ENCODE measurements at regions not wholly inside any gene's neighbourhood (a gene's known extent, or its start where the extent isn't known, plus 50 kb on each side); places are given as distances from the start of the nearest gene placed in this dataset.
A peak's percentile ranks its signal among the peaks of the same experiment; 100 is the strongest.

DNA sequence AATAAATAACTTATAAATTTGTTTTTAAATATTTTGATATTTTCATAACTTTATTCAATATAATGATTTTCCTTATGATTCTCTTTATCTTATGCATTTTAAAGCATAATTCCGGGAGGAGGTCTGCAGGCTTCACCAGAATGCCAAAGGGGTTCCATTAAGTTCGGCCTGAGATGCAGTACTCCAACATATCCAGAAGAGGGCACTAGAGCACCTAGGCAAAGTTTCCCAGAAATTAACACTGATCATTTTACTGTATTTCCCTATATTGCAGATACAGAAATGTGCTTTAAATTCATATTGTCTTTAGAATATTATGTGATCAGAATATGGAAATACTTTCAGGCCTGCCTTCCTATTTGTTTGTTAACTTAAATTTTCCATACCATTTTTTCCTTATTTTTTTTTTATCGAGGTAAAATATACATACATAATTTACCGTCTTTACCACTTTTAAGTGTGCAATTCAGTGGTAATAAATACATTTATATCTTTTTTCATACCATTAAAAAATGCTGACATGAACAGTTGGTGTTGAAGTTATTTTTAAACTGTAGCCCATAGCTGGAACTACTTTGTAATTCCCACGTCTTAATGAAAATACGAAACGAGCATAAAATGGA lies 58.9 kb upstream of the TM9SF2 start:
- H3K4me1 ChIP-seq (ENCODE audit: control insufficient read depth, low read length): peaks cover 5% of the 10 kb centered on the region; the same call in 1 of the 2 replicates
- H3K9me3 ChIP-seq (ENCODE audit: control insufficient read depth, insufficient read depth, low read length): no peaks in the 10 kb centered on the region
- no peak overlapping the region for H3K4me3 ChIP-seq (ENCODE audit: low read length)
- H3K9me2 ChIP-seq (replicated peaks; ENCODE audit: control insufficient read depth, low read length): no peaks in the 10 kb centered on the region
- no peaks in the 10 kb centered on the region for H4K20me1 ChIP-seq (ENCODE audit: control insufficient read depth, insufficient read depth, low read depth, low read length)
- TF ChIP-seq EZH2phosphoT487 (IDR thresholded peaks at IDR 0.05; ENCODE audit: borderline replicate concordance, low read length): no peak
- TF ChIP-seq, protein P1, sequence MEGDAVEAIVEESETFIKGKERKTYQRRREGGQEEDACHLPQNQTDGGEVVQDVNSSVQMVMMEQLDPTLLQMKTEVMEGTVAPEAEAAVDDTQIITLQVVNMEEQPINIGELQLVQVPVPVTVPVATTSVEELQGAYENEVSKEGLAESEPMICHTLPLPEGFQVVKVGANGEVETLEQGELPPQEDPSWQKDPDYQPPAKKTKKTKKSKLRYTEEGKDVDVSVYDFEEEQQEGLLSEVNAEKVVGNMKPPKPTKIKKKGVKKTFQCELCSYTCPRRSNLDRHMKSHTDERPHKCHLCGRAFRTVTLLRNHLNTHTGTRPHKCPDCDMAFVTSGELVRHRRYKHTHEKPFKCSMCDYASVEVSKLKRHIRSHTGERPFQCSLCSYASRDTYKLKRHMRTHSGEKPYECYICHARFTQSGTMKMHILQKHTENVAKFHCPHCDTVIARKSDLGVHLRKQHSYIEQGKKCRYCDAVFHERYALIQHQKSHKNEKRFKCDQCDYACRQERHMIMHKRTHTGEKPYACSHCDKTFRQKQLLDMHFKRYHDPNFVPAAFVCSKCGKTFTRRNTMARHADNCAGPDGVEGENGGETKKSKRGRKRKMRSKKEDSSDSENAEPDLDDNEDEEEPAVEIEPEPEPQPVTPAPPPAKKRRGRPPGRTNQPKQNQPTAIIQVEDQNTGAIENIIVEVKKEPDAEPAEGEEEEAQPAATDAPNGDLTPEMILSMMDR (IDR thresholded peaks at IDR 0.05; ENCODE audit: low read depth, low read length, poor library complexity, severe bottlenecking): peak; percentile 75
- no peak overlapping the region for H3K27ac ChIP-seq (ENCODE audit: low read depth, low read length)
- H3F3A ChIP-seq (ENCODE audit: control insufficient read depth, insufficient read depth): no peaks in the 10 kb centered on the region
- no peaks in the 10 kb centered on the region for H3K79me2 ChIP-seq (ENCODE audit: control insufficient read depth, low read length)
- peaks cover 39% of the 10 kb centered on the region for H3K27me3 ChIP-seq (ENCODE audit: control insufficient read depth, low read length)
- H3K36me3 ChIP-seq (ENCODE audit: control insufficient read depth, low read length): no peaks in the 10 kb centered on the region
- H3K4me2 ChIP-seq (ENCODE audit: low read length): no peak overlapping the region

DNA sequence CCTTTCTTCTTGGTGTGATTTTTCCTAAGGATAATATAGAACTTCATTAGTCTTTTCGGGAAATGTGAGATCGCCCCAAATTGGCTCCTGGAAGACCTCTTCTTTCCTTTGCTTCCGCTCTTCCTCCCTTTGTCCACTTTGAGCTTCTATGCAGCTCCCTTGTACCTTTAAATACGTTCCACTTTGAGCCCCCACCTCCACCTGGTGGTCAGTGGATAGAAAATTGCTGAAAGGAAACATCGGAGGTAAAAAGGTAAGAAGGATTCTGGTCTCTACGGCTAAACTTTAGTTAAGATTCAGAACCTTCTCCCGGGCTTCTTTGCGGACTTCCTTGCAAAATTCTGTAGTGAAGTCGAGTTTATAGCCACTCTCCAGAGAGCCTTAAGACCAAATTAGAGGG lies 55.0 kb upstream of the TM9SF2 start:
- H3K4me3 ChIP-seq (ENCODE audit: low read length): no peak overlapping the region
- H3K27me3 ChIP-seq (ENCODE audit: control insufficient read depth, low read length): peaks cover 33% of the 10 kb centered on the region
- no peaks in the 10 kb centered on the region for H3K9me3 ChIP-seq (ENCODE audit: control insufficient read depth, insufficient read depth, low read length)
- no peaks in the 10 kb centered on the region for H3K36me3 ChIP-seq (ENCODE audit: control insufficient read depth, low read length)
- H3K4me2 ChIP-seq (ENCODE audit: low read length): no peak overlapping the region
- no peaks in the 10 kb centered on the region for H4K20me1 ChIP-seq (ENCODE audit: control insufficient read depth, insufficient read depth, low read depth, low read length)
- no peak for TF ChIP-seq EZH2phosphoT487 (IDR thresholded peaks at IDR 0.05; ENCODE audit: borderline replicate concordance, low read length)
- TF ChIP-seq, protein P1 (IDR thresholded peaks at IDR 0.05; ENCODE audit: low read depth, low read length, poor library complexity, severe bottlenecking): no peak
- no peak overlapping the region for H3K27ac ChIP-seq (ENCODE audit: low read depth, low read length)
- no peaks in the 10 kb centered on the region for H3K79me2 ChIP-seq (ENCODE audit: control insufficient read depth, low read length)
- no peaks in the 10 kb centered on the region for H3F3A ChIP-seq (ENCODE audit: control insufficient read depth, insufficient read depth)
- H3K4me1 ChIP-seq (ENCODE audit: control insufficient read depth, low read length): no peaks in the 10 kb centered on the region
- H3K9me2 ChIP-seq (replicated peaks; ENCODE audit: control insufficient read depth, low read length): no peaks in the 10 kb centered on the region

DNA sequence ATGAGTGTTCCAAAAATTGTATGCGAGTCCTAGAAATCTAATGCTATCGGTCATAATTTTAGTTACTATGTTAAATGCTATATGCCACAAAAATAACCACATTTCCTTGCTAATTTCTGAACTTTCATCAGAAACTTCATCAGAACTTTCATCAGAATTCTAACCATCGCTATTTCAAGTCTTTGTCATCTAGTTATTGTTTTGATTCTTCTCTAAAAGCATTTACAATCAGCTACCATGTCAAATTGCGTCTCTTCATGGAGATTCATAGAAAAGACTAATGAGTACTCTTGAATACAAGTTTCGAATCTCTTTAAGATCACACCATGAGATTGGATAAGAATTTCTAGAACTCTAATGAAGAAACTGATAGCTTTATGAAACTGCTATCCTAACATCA lies 52.7 kb upstream of the TM9SF2 start:
- H3K4me1 ChIP-seq (ENCODE audit: control insufficient read depth, low read length): no peaks in the 10 kb centered on the region
- H3K9me2 ChIP-seq (replicated peaks; ENCODE audit: control insufficient read depth, low read length): no peaks in the 10 kb centered on the region
- H3K4me3 ChIP-seq (ENCODE audit: low read length): no peak overlapping the region
- no peaks in the 10 kb centered on the region for H3K36me3 ChIP-seq (ENCODE audit: control insufficient read depth, low read length)
- H3K9me3 ChIP-seq (ENCODE audit: control insufficient read depth, insufficient read depth, low read length): no peaks in the 10 kb centered on the region
- H3K27me3 ChIP-seq (ENCODE audit: control insufficient read depth, low read length): peaks cover 32% of the 10 kb centered on the region
- no peaks in the 10 kb centered on the region for H3F3A ChIP-seq (ENCODE audit: control insufficient read depth, insufficient read depth)
- no peaks in the 10 kb centered on the region for H4K20me1 ChIP-seq (ENCODE audit: control insufficient read depth, insufficient read depth, low read depth, low read length)
- TF ChIP-seq EZH2phosphoT487 (IDR thresholded peaks at IDR 0.05; ENCODE audit: borderline replicate concordance, low read length): no peak
- TF ChIP-seq, protein P1 (IDR thresholded peaks at IDR 0.05; ENCODE audit: low read depth, low read length, poor library complexity, severe bottlenecking): no peak
- H3K4me2 ChIP-seq (ENCODE audit: low read length): no peak overlapping the region
- no peaks in the 10 kb centered on the region for H3K79me2 ChIP-seq (ENCODE audit: control insufficient read depth, low read length)
- no peak overlapping the region for H3K27ac ChIP-seq (ENCODE audit: low read depth, low read length)
